Ishikawa (cell line): ENCODE measurements at regions not wholly inside any gene's neighbourhood (a gene's known extent, or its start where the extent isn't known, plus 50 kb on each side); places are given as distances from the start of the nearest gene placed in this dataset.

Source experiments
- CEBPB ChIP-seq: IDR thresholded peaks from 2 replicates; pipeline ENCODE4 v1.6.1; 2012
- CREB1 ChIP-seq: IDR thresholded peaks from 2 replicates; pipeline ENCODE4 v1.6.1; 2012; ENCODE audit warnings: low read depth
- RAD21 ChIP-seq: IDR thresholded peaks from 2 replicates; pipeline ENCODE4 v1.6.1; 2012; ENCODE audit warnings: low read depth
- TAF1 ChIP-seq: IDR thresholded peaks from 2 replicates; pipeline ENCODE4 v1.6.1; 2012; ENCODE audit warnings: low read depth, mild to moderate bottlenecking
- TF ChIP-seq, protein P1 (sequence below): IDR thresholded peaks from 2 replicates; pipeline ENCODE4 v1.6.1; 2012

DNA sequence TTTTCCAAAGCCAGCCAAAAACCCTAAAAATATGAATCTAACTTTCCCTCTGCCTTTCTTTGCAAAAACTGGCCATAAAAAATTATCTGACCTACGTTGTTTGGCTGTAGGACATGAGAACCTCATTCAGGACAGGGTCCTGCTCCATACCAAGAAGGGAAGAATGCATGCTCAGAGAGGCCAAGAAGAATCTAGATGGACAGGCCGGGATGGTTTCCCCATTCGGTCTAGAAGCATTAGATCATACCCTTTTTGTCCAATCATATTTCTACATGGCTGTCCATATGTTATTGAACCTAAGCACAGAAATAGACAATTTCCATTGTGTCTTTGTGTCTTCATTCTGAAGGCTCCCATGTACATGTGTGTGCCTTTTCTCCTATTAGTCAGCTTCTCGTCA is 2120.4 kb upstream of the PIK3C3 start:
- TF ChIP-seq, protein P1, sequence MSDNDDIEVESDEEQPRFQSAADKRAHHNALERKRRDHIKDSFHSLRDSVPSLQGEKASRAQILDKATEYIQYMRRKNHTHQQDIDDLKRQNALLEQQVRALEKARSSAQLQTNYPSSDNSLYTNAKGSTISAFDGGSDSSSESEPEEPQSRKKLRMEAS: no peak
- TF ChIP-seq CEBPB (no peak), TAF1 (no peak), RAD21 (no peak), CREB1 (no peak)
